Common myeloid progenitor, CD34-positive (primary cell): ENCODE measurements at regions not wholly inside any gene's neighbourhood (a gene's known extent, or its start where the extent isn't known, plus 50 kb on each side); places are given as distances from the start of the nearest gene placed in this dataset.

Source experiments
- CTCF ChIA-PET: fragments of 350-600 bp; sonication (Branson Sonifier 250); formaldehyde crosslinking; loops from one replicate; lab custom pipeline; 2021; ENCODE audit warnings: antibody characterized with exemption; lab: Charles Lee
- POLR2A ChIA-PET: fragments of 350-600 bp; sonication (Branson Sonifier 250); formaldehyde crosslinking; loops from one replicate; lab custom pipeline; 2021; ENCODE audit warnings: antibody characterized with exemption; lab: Charles Lee
- DNase-seq, 3 donors: peaks; one replicate each; pipeline versions ENCODE4 v3.0.0 to v3.0.0-alpha.2; 2013
- H3K27ac ChIP-seq, 2 experiments: 1 replicate in 1 of 2; 2 replicates in 1 of 2; pipeline ENCODE4 v1.7.0; 2013; ENCODE audit warnings: inconsistent platforms in 2 of 2, low read length in 2 of 2, mild to moderate bottlenecking in 2 of 2, low read depth in 1 of 2, moderate library complexity in 1 of 2; ENCODE audit not compliant: severe bottlenecking in 2 of 2, insufficient read depth in 1 of 2, poor library complexity in 1 of 2
- H3K27me3 ChIP-seq, 5 experiments: replicated peaks in 2 of 5; 1 replicate in 3 of 5; 2 replicates in 2 of 5; pipeline versions ENCODE4 v1.6.1 to v1.7.0; 2013; ENCODE audit warnings: low read length in 4 of 5, mild to moderate bottlenecking in 2 of 5, moderate library complexity in 2 of 5, inconsistent platforms in 1 of 5; ENCODE audit not compliant: insufficient read depth in 5 of 5, control insufficient read depth in 4 of 5
- H3K36me3 ChIP-seq, 4 experiments: 1 replicate in 2 of 4; 2 replicates in 2 of 4; pipeline versions ENCODE4 v1.6.1 to v1.7.0; 2013; ENCODE audit warnings: low read length in 3 of 4, control low read depth in 1 of 4, mild to moderate bottlenecking in 1 of 4; ENCODE audit not compliant: control insufficient read depth in 4 of 4, insufficient read depth in 4 of 4
- H3K4me1 ChIP-seq, 4 experiments: 1 replicate in 3 of 4; 2 replicates in 1 of 4; pipeline versions ENCODE4 v1.6.1 to v1.7.1; 2013; ENCODE audit warnings: low read length in 3 of 4, mild to moderate bottlenecking in 3 of 4, control low read depth in 1 of 4, inconsistent platforms in 1 of 4, moderate library complexity in 1 of 4; ENCODE audit not compliant: control insufficient read depth in 4 of 4, insufficient read depth in 4 of 4; ENCODE audit errors: control extremely low read depth in 1 of 4
- H3K4me3 ChIP-seq, 7 experiments: 1 replicate in 4 of 7; 2 replicates in 3 of 7; pipeline versions ENCODE4 v1.5.1 to v1.7.0; 2013; ENCODE audit warnings: mild to moderate bottlenecking in 7 of 7, low read length in 6 of 7, moderate library complexity in 6 of 7, inconsistent platforms in 2 of 7, low read depth in 2 of 7, control low read depth in 1 of 7; ENCODE audit not compliant: insufficient read depth in 4 of 7, control insufficient read depth in 1 of 7; ENCODE audit errors: extremely low read depth in 1 of 7
- H3K9me3 ChIP-seq, 5 experiments: 1 replicate in 4 of 5; 2 replicates in 1 of 5; pipeline versions ENCODE4 v1.6.1 to v1.7.1; 2013; ENCODE audit warnings: low read length in 4 of 5, mild to moderate bottlenecking in 2 of 5, inconsistent platforms in 1 of 5, low read depth in 1 of 5, moderate library complexity in 1 of 5; ENCODE audit not compliant: control insufficient read depth in 4 of 5, insufficient read depth in 2 of 5; ENCODE audit errors: control extremely low read depth in 1 of 5
- WGBS: methylation state at CpG from one replicate; pipeline ENCODE4 v1.1.5; 2013; ENCODE audit not compliant: insufficient coverage; 5-methylcytosine and 5-hydroxymethylcytosine counted together

DNA sequence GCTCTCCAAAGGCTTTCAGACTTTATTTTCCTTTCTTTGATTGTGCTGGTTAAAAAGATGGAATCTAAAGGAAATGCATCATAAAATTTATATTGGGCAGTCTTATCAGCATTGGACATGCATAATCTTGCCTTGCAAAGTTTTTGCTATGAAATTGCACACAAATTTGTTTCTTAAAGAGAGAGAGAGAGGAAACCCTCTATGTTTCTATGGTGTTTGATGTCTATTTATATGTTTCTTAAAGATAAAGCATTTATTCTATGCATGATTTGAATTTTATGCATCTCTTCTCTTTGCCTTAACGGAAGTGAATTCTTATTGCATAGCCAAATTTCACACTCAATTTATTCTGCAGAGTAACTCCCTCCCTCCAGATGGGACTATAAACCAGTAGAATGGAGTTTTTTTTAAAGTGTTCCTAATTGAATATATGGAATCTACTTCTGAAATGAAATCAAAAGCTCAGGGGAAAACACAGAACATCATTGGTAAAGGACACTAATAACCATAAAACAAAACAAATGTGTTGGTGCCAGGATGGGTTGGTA lies 83.5 kb upstream of the PPARGC1A start:
- ChIA-PET CTCF (no interaction called here), POLR2A (no interaction called here)
- Histone ChIP-seq H3K4me3 (no peak overlapping the region), H3K9me3 (no peaks in the 10 kb centered on the region), H3K4me1 (no peaks in the 10 kb centered on the region), H3K27me3 (no peaks in the 10 kb centered on the region), H3K27ac (no peak overlapping the region), H3K36me3 (no peaks in the 10 kb centered on the region)
- no peak for DNase-seq
- no CpG with 5 or more reads among the region's 1 CpG for WGBS

DNA sequence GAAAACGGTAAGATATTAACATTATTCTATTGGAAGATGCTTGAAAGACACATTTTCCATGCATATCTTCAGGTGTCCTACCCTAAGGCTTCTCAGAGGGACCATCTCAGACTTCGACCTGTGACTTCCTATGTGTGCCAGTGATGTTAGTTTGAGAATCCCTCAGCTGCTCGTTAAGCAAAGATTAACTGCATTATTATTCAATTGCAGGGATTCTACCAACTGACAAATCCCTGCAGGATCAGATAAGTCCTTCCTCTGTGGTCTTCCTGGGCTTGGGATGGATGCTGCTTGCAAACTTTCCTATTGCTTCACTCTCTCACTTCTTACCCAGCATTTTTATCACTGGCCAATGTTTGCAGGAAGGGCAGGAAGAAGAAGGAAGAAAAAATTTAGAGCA lies 83.0 kb upstream of the PPARGC1A start:
- no peaks in the 10 kb centered on the region for H3K4me1 ChIP-seq
- no peaks in the 10 kb centered on the region for H3K9me3 ChIP-seq
- no peak overlapping the region for H3K4me3 ChIP-seq
- WGBS, result 84% methylated on average over 2 of the region's 3 CpGs
- H3K36me3 ChIP-seq, result no peaks in the 10 kb centered on the region
- no peak overlapping the region for H3K27ac ChIP-seq
- POLR2A ChIA-PET, result no interaction called here
- H3K27me3 ChIP-seq, result no peaks in the 10 kb centered on the region
- no peak for DNase-seq
- CTCF ChIA-PET, result no interaction called here

DNA sequence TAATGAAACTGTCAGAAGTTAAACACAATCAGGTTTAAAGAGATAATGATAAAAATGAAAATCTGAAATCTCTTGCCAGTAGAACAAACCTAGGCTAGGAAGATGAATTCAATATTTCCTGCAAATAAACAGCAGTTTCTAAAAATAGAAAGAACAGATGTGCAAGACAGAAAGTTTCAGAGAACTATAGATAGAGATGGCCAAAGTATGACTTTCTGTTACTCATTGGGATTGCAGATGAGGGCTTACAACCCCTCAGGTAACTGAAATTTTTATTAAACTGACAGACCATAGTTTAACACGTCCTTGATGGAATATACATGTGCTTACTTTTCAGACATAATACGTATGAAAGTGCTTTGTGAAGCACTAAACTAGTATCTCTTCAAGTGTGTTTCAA lies 82.3 kb upstream of the PPARGC1A start:
- no peaks in the 10 kb centered on the region for H3K27me3 ChIP-seq
- no peak for DNase-seq
- ChIA-PET CTCF (no interaction called here), POLR2A (no interaction called here)
- no peaks in the 10 kb centered on the region for H3K4me1 ChIP-seq
- H3K4me3 ChIP-seq, result no peak overlapping the region
- H3K9me3 ChIP-seq, result no peaks in the 10 kb centered on the region
- 89% methylated on average over 1 of the region's 2 CpGs for WGBS
- H3K36me3 ChIP-seq, result no peaks in the 10 kb centered on the region
- no peak overlapping the region for H3K27ac ChIP-seq

DNA sequence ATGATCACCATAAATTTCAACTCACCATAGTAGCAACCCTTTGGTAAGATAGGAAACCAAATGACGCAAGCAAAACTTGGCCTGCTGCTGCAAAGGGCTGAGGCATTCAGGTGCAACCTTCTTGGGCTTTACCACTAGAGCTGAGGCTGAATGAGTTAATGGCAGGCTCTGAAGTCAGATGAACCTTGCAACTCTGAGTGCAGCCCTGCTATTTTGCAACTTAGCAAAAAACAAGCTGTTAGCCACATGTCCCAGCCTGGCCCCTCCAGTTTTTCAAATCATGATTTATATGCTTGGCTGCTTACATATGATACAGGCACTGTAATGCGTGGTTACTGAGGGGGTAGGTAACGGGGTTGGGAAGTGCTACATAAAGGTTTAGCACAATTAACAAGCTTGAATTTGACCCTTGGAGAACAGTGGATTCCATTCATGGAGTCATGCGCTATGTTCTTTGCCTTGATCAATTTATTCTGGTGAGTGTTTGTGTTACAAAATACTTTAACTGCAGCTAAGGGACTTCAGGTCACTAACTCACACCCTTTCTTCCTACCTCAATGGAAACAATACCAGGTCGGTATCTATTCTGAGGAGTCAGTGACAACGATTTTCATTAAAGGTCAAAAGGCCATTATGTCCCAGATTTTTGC lies 80.5 kb upstream of the PPARGC1A start:
- Histone ChIP-seq H3K27ac (no peak overlapping the region), H3K27me3 (no peaks in the 10 kb centered on the region), H3K4me3 (no peak overlapping the region), H3K9me3 (no peaks in the 10 kb centered on the region), H3K4me1 (no peaks in the 10 kb centered on the region), H3K36me3 (no peaks in the 10 kb centered on the region)
- DNase-seq, result no peak
- WGBS, result 85% methylated on average over 2 of the region's 6 CpGs
- ChIA-PET POLR2A (no interaction called here), CTCF (no interaction called here)

DNA sequence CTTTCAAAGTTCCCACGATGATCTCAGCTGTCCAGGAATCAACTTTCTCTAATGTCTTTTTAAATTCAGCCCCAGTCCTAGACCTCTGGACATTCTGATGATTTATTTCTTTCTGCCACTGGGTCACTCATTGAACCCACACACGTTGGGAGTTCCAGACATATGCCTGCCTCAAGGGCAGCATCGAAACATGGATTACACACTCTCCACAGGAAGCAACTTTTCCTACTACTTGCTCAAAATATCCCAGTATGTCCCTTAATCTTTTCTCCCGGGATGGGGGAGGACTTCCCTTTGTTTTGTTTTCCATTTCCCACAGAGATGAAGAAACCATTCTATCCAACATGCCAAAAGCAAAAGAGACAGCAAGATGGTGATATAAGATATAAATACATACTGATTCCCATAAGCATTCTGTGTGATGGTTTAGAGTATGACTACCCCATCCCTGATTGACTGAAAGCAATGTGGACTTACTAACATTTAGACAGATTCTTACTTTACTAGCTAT lies 79.8 kb upstream of the PPARGC1A start:
- Histone ChIP-seq H3K27ac (no peak overlapping the region), H3K4me1 (no peaks in the 10 kb centered on the region), H3K36me3 (no peaks in the 10 kb centered on the region), H3K9me3 (no peaks in the 10 kb centered on the region), H3K4me3 (no peak overlapping the region), H3K27me3 (no peaks in the 10 kb centered on the region)
- 81% methylated on average over 3 of the region's 4 CpGs for WGBS
- ChIA-PET CTCF (no interaction called here), POLR2A (no interaction called here)
- DNase-seq, result no peak

DNA sequence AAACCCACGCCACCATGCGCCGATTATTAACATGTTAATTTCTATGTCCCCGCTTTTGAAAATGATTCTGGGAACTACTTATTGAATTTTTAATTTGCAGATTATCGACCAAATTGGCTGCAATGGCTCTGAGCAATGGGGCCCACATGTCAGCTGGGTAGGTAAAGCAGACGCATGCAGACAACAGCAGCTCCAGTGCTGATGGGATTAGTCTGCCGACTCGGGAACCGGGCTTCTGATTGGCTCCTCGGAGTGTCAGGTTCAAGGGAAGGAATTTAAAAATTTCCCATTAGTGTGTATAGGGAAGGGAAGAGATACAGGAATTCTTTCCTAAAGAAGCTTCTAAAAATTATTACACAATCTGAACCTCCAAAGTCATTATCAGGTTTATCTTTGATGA lies 77.4 kb upstream of the PPARGC1A start:
- CTCF ChIA-PET, result no interaction called here

DNA sequence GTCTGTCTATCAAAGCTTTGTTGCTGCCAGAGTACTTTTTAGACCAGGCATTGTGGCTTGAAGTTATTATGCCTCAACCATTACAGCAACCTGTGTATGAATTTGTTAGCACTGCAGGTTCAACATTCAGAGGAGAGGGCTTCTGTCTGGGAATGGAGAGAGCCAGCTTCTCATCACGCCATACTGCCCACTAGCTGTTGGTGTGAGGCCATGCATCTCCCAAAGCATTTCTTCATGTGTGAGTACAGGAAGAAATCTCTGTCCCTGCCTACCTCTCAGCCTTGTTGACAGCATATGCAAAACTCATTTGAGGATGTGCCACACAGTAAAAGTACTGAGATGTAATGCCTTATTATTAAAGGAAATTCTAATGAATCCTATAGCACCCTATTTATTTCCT lies 76.9 kb upstream of the PPARGC1A start:
- Histone ChIP-seq H3K4me3 (no peak overlapping the region), H3K9me3 (no peaks in the 10 kb centered on the region), H3K27me3 (peaks cover 0 to 8% (median 0%) of the 10 kb centered on the region in 5 experiments), H3K36me3 (no peaks in the 10 kb centered on the region), H3K27ac (no peak overlapping the region), H3K4me1 (no peaks in the 10 kb centered on the region)
- ChIA-PET CTCF (no interaction called here), POLR2A (no interaction called here)
- peak in 2 of 3 donors; percentile 6 to 9 for DNase-seq
- WGBS, result 80% methylated on average over 1 of the region's 1 CpG

More for the DNA sequence above, 77.4 kb upstream of the PPARGC1A start:
- H3K27ac ChIP-seq, result no peak overlapping the region
- H3K4me3 ChIP-seq, result no peak overlapping the region
- WGBS, result 92% methylated on average over 6 of the region's 10 CpGs
- no peaks in the 10 kb centered on the region for H3K9me3 ChIP-seq
- H3K4me1 ChIP-seq, result no peaks in the 10 kb centered on the region
- no peaks in the 10 kb centered on the region for H3K36me3 ChIP-seq
- POLR2A ChIA-PET, result no interaction called here
- H3K27me3 ChIP-seq, result peaks cover 0 to 8% (median 0%) of the 10 kb centered on the region in 5 experiments
- DNase-seq, result no peak
